HG03159 (cell line): ENCODE measurements at regions not wholly inside any gene's neighbourhood (a gene's known extent, or its start where the extent isn't known, plus 50 kb on each side); places are given as distances from the start of the nearest gene placed in this dataset.

Source experiments
- ATAC-seq: cut with Tn5 transposase; IDR thresholded peaks from one replicate; pipeline ENCODE4 v1.9.1; 2021; ENCODE audit warnings: mild to moderate bottlenecking, moderate library complexity; ENCODE audit not compliant: unreplicated experiment

GRCh38 chr20:63073738-63074065 lies 66.9 kb upstream of the BHLHE23 start:
- no peak for ATAC-seq

GRCh38 chr20:63072991-63073737 lies 66.4 kb upstream of the BHLHE23 start:
- no peak for ATAC-seq

- ATAC-seq = no peak
Measured at GRCh38 chr20:63072231-63072791, 65.5 kb upstream of the BHLHE23 start.

- ATAC-seq = no peak
Measured at GRCh38 chr20:63071541-63072181, 64.9 kb upstream of the BHLHE23 start.

- ATAC-seq = no peak
Measured at GRCh38 chr20:63070771-63071540, 64.2 kb upstream of the BHLHE23 start.

GRCh38 chr20:63070301-63070625 lies 63.5 kb upstream of the BHLHE23 start:
- ATAC-seq = no peak

GRCh38 chr20:63068711-63069367 lies 62.1 kb upstream of the BHLHE23 start:
- ATAC-seq = no peak

- ATAC-seq = no peak
Measured at GRCh38 chr20:63067721-63068560, 61.2 kb upstream of the BHLHE23 start.

- ATAC-seq = no peak
Measured at GRCh38 chr20:63067266-63067635, 60.5 kb upstream of the BHLHE23 start.

GRCh38 chr20:63066506-63067265 lies 59.9 kb upstream of the BHLHE23 start:
- no peak for ATAC-seq

- ATAC-seq = no peak
Measured at GRCh38 chr20:63065911-63066310, 59.1 kb upstream of the BHLHE23 start.

- no peak for ATAC-seq
Measured at GRCh38 chr20:63064745-63065711, 58.3 kb upstream of the BHLHE23 start.

GRCh38 chr20:63064310-63064709 lies 57.5 kb upstream of the BHLHE23 start:
- ATAC-seq = no peak

GRCh38 chr20:63062188-63063140 lies 55.7 kb upstream of the BHLHE23 start:
- ATAC-seq = no peak

- ATAC-seq = no peak
Measured at GRCh38 chr20:63061771-63062100, 55.0 kb upstream of the BHLHE23 start.

GRCh38 chr20:63061051-63061770 lies 54.4 kb upstream of the BHLHE23 start:
- ATAC-seq = no peak
